ENCODE measurements at regions not wholly inside any gene's neighbourhood (a gene's known extent, or its start where the extent isn't known, plus 50 kb on each side); places are given as distances from the start of the nearest gene placed in this dataset.

DNA sequence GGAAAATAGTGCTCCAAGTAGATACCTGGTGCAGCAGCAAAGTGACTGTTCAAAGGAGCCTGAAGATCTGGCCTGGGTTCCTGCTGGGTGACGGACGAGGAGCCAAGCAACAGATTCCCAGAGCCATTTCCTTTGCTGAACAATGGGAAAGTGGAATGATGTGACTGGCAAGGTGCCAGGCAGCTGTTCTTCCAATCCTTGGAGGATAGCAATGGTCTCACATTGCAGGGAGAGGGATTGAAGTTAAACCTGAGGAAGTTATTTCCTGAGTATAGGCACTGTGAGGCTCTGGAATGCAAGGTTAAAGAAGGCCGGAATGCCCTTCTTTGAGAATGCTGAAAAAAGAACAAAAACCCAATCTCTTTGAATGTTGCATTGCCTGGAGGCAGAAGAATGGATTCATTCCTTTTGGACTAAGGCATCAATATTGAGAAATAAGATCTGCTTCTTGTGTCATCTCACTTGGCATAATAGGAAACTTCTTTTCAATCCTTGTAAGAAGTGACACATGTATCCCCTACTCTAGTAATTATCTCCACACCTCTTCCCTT is 223.8 kb downstream of the BLID start:
- WGBS, 2 experiments (ENCODE audit: low coverage in 1 of 2, low lambda C conversion rate in 2 of 2, missing lambda C conversion rate in 2 of 2) = 19 to 25% methylated on average over 3 of the region's 3 CpGs
- Histone ChIP-seq H2AFZ (no peak overlapping the region), H3K9me3 (ENCODE audit: low read depth) (no peaks in the 10 kb centered on the region), H4K20me1 (ENCODE audit: insufficient read depth) (no peaks in the 10 kb centered on the region), H3K4me3 (peak overlapping the region; percentile 21; the same call in 1 of the 2 replicates), H3K9me2 (ENCODE audit: insufficient read depth) (no peaks in the 10 kb centered on the region), H3F3A (ENCODE audit: insufficient read depth) (peaks cover 79% of the 10 kb centered on the region), H3K4me1 (ENCODE audit: insufficient read depth) (peaks cover 77% of the 10 kb centered on the region), H3K9ac (peak overlapping the region; percentile 33; the same call in 1 of the 2 replicates), H3K27me3 (replicated peaks; ENCODE audit: insufficient read depth) (no peaks in the 10 kb centered on the region), H3K36me3 (ENCODE audit: low read depth) (no peaks in the 10 kb centered on the region), H3K79me2 (ENCODE audit: insufficient read depth) (no peaks in the 10 kb centered on the region), H3K27ac (peak overlapping the region; percentile 86), H3K4me2 (ENCODE audit: unreplicated experiment) (peak overlapping the region; percentile 21)
- DNase-seq = peak; percentile 90
- in situ Hi-C loops (cut with MboI) = no loop called here
- TF ChIP-seq EZH2phosphoT487 (IDR thresholded peaks at IDR 0.05; ENCODE audit: insufficient read depth, low read depth) (no peak), EZH2 (IDR thresholded peaks at IDR 0.05; ENCODE audit: insufficient read depth, poor library complexity, severe bottlenecking) (no peak)

DNA sequence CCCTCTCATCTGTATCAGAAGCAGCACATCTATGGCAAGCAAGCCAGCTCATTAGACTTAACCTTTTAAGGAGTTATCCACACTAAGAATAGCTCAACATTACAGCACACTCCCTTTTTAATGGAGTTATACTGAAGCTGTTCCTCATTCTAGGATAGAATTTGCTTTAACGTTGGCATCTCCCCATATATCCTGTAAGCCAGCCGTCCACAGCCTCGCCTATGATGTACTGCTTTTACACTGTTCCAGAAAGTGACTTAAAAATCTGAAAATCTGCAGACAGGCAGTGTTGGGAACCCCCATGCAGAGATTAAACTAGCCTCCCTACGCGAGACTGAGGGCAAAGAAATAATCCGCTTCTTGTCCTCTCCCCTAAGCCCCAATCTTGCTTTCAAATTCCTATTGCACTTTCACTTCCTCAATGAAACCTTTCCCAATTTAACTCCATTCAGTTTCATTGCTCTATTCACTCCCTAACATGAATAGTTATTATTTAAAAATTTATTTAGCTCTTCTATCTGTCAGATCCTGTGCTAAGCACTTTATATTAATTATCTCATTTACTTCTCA is 225.0 kb downstream of the BLID start:
- Histone ChIP-seq H3K9me3 (ENCODE audit: low read depth) (no peaks in the 10 kb centered on the region), H3F3A (ENCODE audit: insufficient read depth) (peaks cover 72% of the 10 kb centered on the region), H3K4me2 (ENCODE audit: unreplicated experiment) (peak overlapping the region; percentile 54), H3K9me2 (ENCODE audit: insufficient read depth) (no peaks in the 10 kb centered on the region), H3K36me3 (ENCODE audit: low read depth) (no peaks in the 10 kb centered on the region), H4K20me1 (ENCODE audit: insufficient read depth) (no peaks in the 10 kb centered on the region), H3K4me3 (no peak overlapping the region; the same call in 1 of the 2 replicates), H3K79me2 (ENCODE audit: insufficient read depth) (no peaks in the 10 kb centered on the region), H2AFZ (peak overlapping the region; percentile 26), H3K27ac (peak overlapping the region; percentile 86), H3K4me1 (ENCODE audit: insufficient read depth) (peaks cover 77% of the 10 kb centered on the region), H3K27me3 (replicated peaks; ENCODE audit: insufficient read depth) (no peaks in the 10 kb centered on the region), H3K9ac (peak overlapping the region; percentile 33)
- DNase-seq = peak; percentile 28
- in situ Hi-C loops (cut with MboI) = no loop called here
- WGBS, 2 experiments (ENCODE audit: low coverage in 1 of 2, low lambda C conversion rate in 2 of 2, missing lambda C conversion rate in 2 of 2) = 26 to 32% methylated on average over 6 of the region's 6 CpGs
- TF ChIP-seq EZH2 (IDR thresholded peaks at IDR 0.05; ENCODE audit: insufficient read depth, poor library complexity, severe bottlenecking) = no peak
- TF ChIP-seq EZH2phosphoT487 (IDR thresholded peaks at IDR 0.05; ENCODE audit: insufficient read depth, low read depth) = no peak

- 26 to 38% methylated on average over 2 of the region's 2 CpGs for whole genome bisulfite sequencing, 2 experiments (ENCODE audit: low coverage in 1 of 2, low lambda C conversion rate in 2 of 2, missing lambda C conversion rate in 2 of 2)
- no peaks in the 10 kb centered on the region for H3K9me3 ChIP-seq (ENCODE audit: low read depth)
- H3K4me1 ChIP-seq (ENCODE audit: insufficient read depth) = peaks cover 74% of the 10 kb centered on the region
- H3K9ac ChIP-seq = peak overlapping the region; percentile 33
- no peaks in the 10 kb centered on the region for H3K36me3 ChIP-seq (ENCODE audit: low read depth)
- peak overlapping the region; percentile 86 for H3K27ac ChIP-seq
- H3K27me3 ChIP-seq (replicated peaks; ENCODE audit: insufficient read depth) = no peaks in the 10 kb centered on the region
- no peak overlapping the region; the same call in 1 of the 2 replicates for H2AFZ ChIP-seq
- H3K9me2 ChIP-seq (ENCODE audit: insufficient read depth) = no peaks in the 10 kb centered on the region
- H3K4me3 ChIP-seq = no peak overlapping the region; the same call in 1 of the 2 replicates
- no peaks in the 10 kb centered on the region for H4K20me1 ChIP-seq (ENCODE audit: insufficient read depth)
- DNase-seq = peak; percentile 78
- TF ChIP-seq EZH2 (IDR thresholded peaks at IDR 0.05; ENCODE audit: insufficient read depth, poor library complexity, severe bottlenecking) (no peak), EZH2phosphoT487 (IDR thresholded peaks at IDR 0.05; ENCODE audit: insufficient read depth, low read depth) (no peak)
- peaks cover 65% of the 10 kb centered on the region for H3F3A ChIP-seq (ENCODE audit: insufficient read depth)
- in situ Hi-C loops (cut with MboI) = no loop called here
- no peaks in the 10 kb centered on the region for H3K79me2 ChIP-seq (ENCODE audit: insufficient read depth)
- peak overlapping the region; percentile 54 for H3K4me2 ChIP-seq (ENCODE audit: unreplicated experiment)
Observed at GRCh38 chr11:121890377-121890776, 225.6 kb downstream of the BLID start.

DNA sequence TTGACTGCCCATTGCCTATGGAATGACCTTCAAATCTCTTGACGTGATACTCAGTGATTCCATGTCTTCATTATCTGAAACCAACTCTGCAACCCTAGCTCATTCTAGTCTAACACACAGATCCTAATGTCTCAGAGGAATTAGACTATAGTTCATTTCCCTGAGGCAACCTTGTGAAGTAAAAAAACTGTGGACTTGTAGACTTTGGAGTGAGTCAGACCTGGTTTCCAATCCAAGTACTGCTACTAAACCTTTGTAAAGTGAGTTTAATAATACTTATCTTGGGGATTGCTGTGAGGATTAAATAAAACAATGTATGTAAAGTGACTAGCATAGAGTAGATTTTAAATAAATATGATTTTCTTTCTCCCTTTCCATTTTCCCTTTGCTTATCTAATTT is 226.1 kb downstream of the BLID start:
- no peak overlapping the region for H3K4me3 ChIP-seq
- peak overlapping the region; percentile 33; the same call in 1 of the 2 replicates for H3K9ac ChIP-seq
- WGBS, 2 experiments (ENCODE audit: low coverage in 1 of 2, low lambda C conversion rate in 2 of 2, missing lambda C conversion rate in 2 of 2) = 49 to 69% methylated on average over 1 of the region's 1 CpG
- no peaks in the 10 kb centered on the region for H3K27me3 ChIP-seq (replicated peaks; ENCODE audit: insufficient read depth)
- peak overlapping the region; percentile 86 for H3K27ac ChIP-seq
- peaks cover 61% of the 10 kb centered on the region for H3F3A ChIP-seq (ENCODE audit: insufficient read depth)
- H3K4me1 ChIP-seq (ENCODE audit: insufficient read depth) = peaks cover 70% of the 10 kb centered on the region
- no peaks in the 10 kb centered on the region for H4K20me1 ChIP-seq (ENCODE audit: insufficient read depth)
- no peaks in the 10 kb centered on the region for H3K36me3 ChIP-seq (ENCODE audit: low read depth)
- TF ChIP-seq EZH2 (IDR thresholded peaks at IDR 0.05; ENCODE audit: insufficient read depth, poor library complexity, severe bottlenecking) (no peak), EZH2phosphoT487 (IDR thresholded peaks at IDR 0.05; ENCODE audit: insufficient read depth, low read depth) (no peak)
- no peaks in the 10 kb centered on the region for H3K9me2 ChIP-seq (ENCODE audit: insufficient read depth)
- H2AFZ ChIP-seq = no peak overlapping the region
- DNase-seq = peak; percentile 89
- H3K4me2 ChIP-seq (ENCODE audit: unreplicated experiment) = peak overlapping the region; percentile 50
- no peaks in the 10 kb centered on the region for H3K79me2 ChIP-seq (ENCODE audit: insufficient read depth)
- H3K9me3 ChIP-seq (ENCODE audit: low read depth) = no peaks in the 10 kb centered on the region
- in situ Hi-C loops (cut with MboI) = no loop called here

Measured in GM23248 (cell line).